HepG2 (cell line): ENCODE measurements at regions not wholly inside any gene's neighbourhood (a gene's known extent, or its start where the extent isn't known, plus 50 kb on each side); places are given as distances from the start of the nearest gene placed in this dataset.

Source experiments
- ATAC-seq: fragments of 200-7000 bp; cut with Tn5 transposase; 3 replicates; pipeline ENCODE4 v1.9.1; 2020; ENCODE audit warnings: mild to moderate bottlenecking, moderate library complexity
- BruUV-seq: library from RNA; stranded (reverse); fragments of 400-500 nt; replicated peaks from 2 replicates; lab custom pipeline; 2021; lab: Mats Ljungman, UMichigan
- CTCF ChIA-PET: fragments of 300-600 bp; formaldehyde crosslinking; extraction: SDS; loops from one replicate; lab custom pipeline; 2021; ENCODE audit warnings: low total read pairs, inconsistent platforms, low intra/inter-chr PET ratio; lab: Yijun Ruan, JAX
- POLR2A ChIA-PET: fragments of 350-600 bp; sonication (Branson Sonifier 250); formaldehyde crosslinking; loops from one replicate; lab custom pipeline; 2020; ENCODE audit warnings: antibody characterized with exemption, inconsistent platforms; lab: Yijun Ruan, JAX
- DNase-seq: peaks from one replicate; pipeline ENCODE4 v3.0.0-alpha.2; 2015; ENCODE audit warnings: low spot score
- FAIRE-seq: peaks from 3 replicates; lab custom pipeline; 2011; peaks lifted over from hg19 to GRCh38; lab: Jason Lieb, UNC
- H2AFZ ChIP-seq: one replicate; pipeline ENCODE4 v1.6.1; 2011; ENCODE audit warnings: low read length, inconsistent platforms
- H3K27ac ChIP-seq: fragments of 300-600 bp; 3 replicates; pipeline ENCODE4 v1.8.0; 2011; ENCODE audit warnings: mixed run types, mild to moderate bottlenecking, mixed read lengths, low read length, inconsistent platforms; ENCODE audit not compliant: insufficient read depth; ENCODE audit errors: extremely low read length
- H3K27me3 ChIP-seq, 2 experiments: fragments of 200-600 bp in 1 of 2; 2 replicates in 1 of 2; 3 replicates in 1 of 2; pipeline versions ENCODE4 v1.6.0 to v1.8.0; 2011; ENCODE audit warnings: low read length in 2 of 2, mild to moderate bottlenecking in 2 of 2, moderate library complexity in 2 of 2, inconsistent platforms in 1 of 2; ENCODE audit not compliant: insufficient read depth in 2 of 2, control insufficient read depth in 1 of 2
- H3K36me3 ChIP-seq, 2 experiments: fragments of 200-600 bp in 1 of 2; replicated peaks in 1 of 2; 2 replicates in 1 of 2; 3 replicates in 1 of 2; pipeline versions ENCODE4 v1.5.1 to v1.8.0; 2011; ENCODE audit warnings: low read length in 2 of 2, inconsistent platforms in 1 of 2; ENCODE audit not compliant: insufficient read depth in 2 of 2, control insufficient read depth in 1 of 2
- H3K4me1 ChIP-seq: 2 replicates; pipeline ENCODE4 v1.5.1; 2012; ENCODE audit warnings: low read length, inconsistent platforms; ENCODE audit not compliant: insufficient read depth
- H3K4me2 ChIP-seq: 2 replicates; pipeline ENCODE4 v1.6.0; 2011; ENCODE audit warnings: low read depth, low read length, inconsistent platforms
- H3K4me3 ChIP-seq, 3 experiments: fragments of 200-600 bp in 1 of 3; sonication (generic), shearing (Covaris generic) in 1 of 3; replicated peaks in 1 of 3; 2 replicates each; pipeline ENCODE4 v1.5.1; 2011 to 2016; ENCODE audit warnings: low read length in 3 of 3, inconsistent platforms in 2 of 3, low read depth in 2 of 3, mild to moderate bottlenecking in 2 of 3, control low read depth in 1 of 3, mixed read lengths in 1 of 3; ENCODE audit not compliant: insufficient read depth in 1 of 3
- H3K79me2 ChIP-seq: one replicate; pipeline ENCODE4 v1.6.1; 2011; ENCODE audit warnings: low read length, inconsistent platforms; ENCODE audit not compliant: insufficient read depth
- H3K9ac ChIP-seq: 2 replicates; pipeline ENCODE4 v1.6.0; 2011; ENCODE audit warnings: mild to moderate bottlenecking, low read depth, low read length, inconsistent platforms; ENCODE audit not compliant: insufficient read depth
- H3K9me3 ChIP-seq: 2 replicates; pipeline ENCODE4 v1.5.1; 2012; ENCODE audit warnings: mild to moderate bottlenecking, low read length
- H4K20me1 ChIP-seq: 2 replicates; pipeline ENCODE4 v1.6.0; 2011; ENCODE audit warnings: inconsistent platforms, mild to moderate bottlenecking, low read length, moderate library complexity; ENCODE audit not compliant: insufficient read depth
- CCDC6 ChIP-seq: sonication (generic); formaldehyde crosslinking; IDR thresholded peaks from 2 replicates; pipeline ENCODE4 v1.8.1; 2022; ENCODE audit warnings: mild to moderate bottlenecking, missing genetic modification reagents, moderate library complexity
- ELF4 ChIP-seq: sonication (generic); formaldehyde crosslinking; IDR thresholded peaks from 2 replicates; pipeline ENCODE4 v1.5.0; 2020; ENCODE audit warnings: missing genetic modification reagents, mild to moderate bottlenecking, moderate library complexity, borderline replicate concordance
- ETV5 ChIP-seq: IDR thresholded peaks from 2 replicates; pipeline ENCODE4 v1.6.1; 2018; ENCODE audit warnings: missing biosample characterization, missing genetic modification reagents, inconsistent platforms, borderline replicate concordance
- HNRNPK ChIP-seq: fragments of 200-400 bp; formaldehyde crosslinking; IDR thresholded peaks from 2 replicates; pipeline ENCODE4 v1.6.1; 2018; ENCODE audit warnings: low read length, low read depth, moderate library complexity, mild to moderate bottlenecking; ENCODE audit not compliant: poor library complexity, severe bottlenecking
- IKZF1 ChIP-seq: fragments of 450-650 bp; IDR thresholded peaks from 2 replicates; pipeline ENCODE4 v1.7.1; 2016
- JDP2 ChIP-seq: sonication (generic); formaldehyde crosslinking; IDR thresholded peaks from 2 replicates; pipeline ENCODE4 v1.8.1; 2022; ENCODE audit warnings: missing genetic modification reagents, borderline replicate concordance
- RAD51 ChIP-seq: fragments of 450-650 bp; IDR thresholded peaks from 2 replicates; pipeline ENCODE4 v1.6.1; 2016; ENCODE audit warnings: borderline replicate concordance
- SAFB2 ChIP-seq: sonication (generic); formaldehyde crosslinking; IDR thresholded peaks from 2 replicates; pipeline ENCODE4 v1.5.1; 2020; ENCODE audit warnings: missing genetic modification reagents, low read depth, mild to moderate bottlenecking, borderline replicate concordance
- SOX13 ChIP-seq, 3 experiments: fragments of 450-650 bp in 1 of 3; sonication (generic) in 1 of 3; formaldehyde crosslinking in 1 of 3; IDR thresholded peaks in 2 of 3; conservative IDR thresholded peaks in 1 of 3; 2 replicates each; pipeline versions ENCODE4 v1.5.0 to v1.6.1; 2016 to 2020; ENCODE audit warnings: antibody characterized with exemption in 1 of 3, mild to moderate bottlenecking in 1 of 3, missing compliant biosample characterization in 1 of 3, missing genetic modification reagents in 1 of 3, moderate library complexity in 1 of 3
- TBP ChIP-seq: sonication (generic); formaldehyde crosslinking; IDR thresholded peaks from 2 replicates; pipeline ENCODE4 v1.5.0; 2020; ENCODE audit warnings: missing genetic modification reagents
- ZBTB21 ChIP-seq: sonication (generic); formaldehyde crosslinking; IDR thresholded peaks from 2 replicates; pipeline ENCODE4 v1.4.0; 2020; ENCODE audit warnings: missing genetic modification reagents
- ZBTB3 ChIP-seq: sonication (generic); formaldehyde crosslinking; IDR thresholded peaks from 2 replicates; pipeline ENCODE4 v1.4.0; 2020; ENCODE audit warnings: low read depth, mild to moderate bottlenecking, moderate library complexity, missing genetic modification reagents, borderline replicate concordance
- ZNF138 ChIP-seq: sonication (generic); formaldehyde crosslinking; IDR thresholded peaks from 2 replicates; pipeline ENCODE4 v1.5.0; 2020; ENCODE audit warnings: mild to moderate bottlenecking, low read depth, missing genetic modification reagents
- ZNF235 ChIP-seq: sonication (generic); formaldehyde crosslinking; IDR thresholded peaks from 2 replicates; pipeline ENCODE4 v1.8.1; 2023; ENCODE audit warnings: mild to moderate bottlenecking, missing genetic modification reagents, borderline replicate concordance
- ZNF263 ChIP-seq: sonication (generic); formaldehyde crosslinking; IDR thresholded peaks from 2 replicates; pipeline ENCODE4 v1.4.0; 2020; ENCODE audit warnings: missing genetic modification reagents
- ZNF33A ChIP-seq: sonication (generic); formaldehyde crosslinking; IDR thresholded peaks from 2 replicates; pipeline ENCODE4 v1.5.1; 2020; ENCODE audit warnings: missing genetic modification reagents, mild to moderate bottlenecking, moderate library complexity, borderline replicate concordance
- ZNF569 ChIP-seq: sonication (generic); formaldehyde crosslinking; IDR thresholded peaks from 2 replicates; pipeline ENCODE4 v1.5.0; 2020; ENCODE audit warnings: mild to moderate bottlenecking, missing genetic modification reagents, moderate library complexity, borderline replicate concordance
- ZNF670 ChIP-seq: sonication (generic); formaldehyde crosslinking; IDR thresholded peaks from 2 replicates; pipeline ENCODE4 v1.8.0; 2022; ENCODE audit warnings: mild to moderate bottlenecking, missing genetic modification reagents, borderline replicate concordance
- ZNF691 ChIP-seq: sonication (generic); formaldehyde crosslinking; IDR thresholded peaks from 2 replicates; pipeline ENCODE4 v1.4.0; 2020; ENCODE audit warnings: missing genetic modification reagents, low read depth, mild to moderate bottlenecking, borderline replicate concordance
- WGBS: methylation state at CpG from one replicate; pipeline ENCODE4 v1.1.6; 2017; ENCODE audit warnings: low lambda C conversion rate; 5-methylcytosine and 5-hydroxymethylcytosine counted together
- in situ Hi-C: cut with HindIII; loops from 2 replicates; pipeline ENCODE4 v1.10.0; 2017; ENCODE audit warnings: low pct_unique_long_range_greater_than_20kb; ENCODE audit not compliant: extremely low pct_ligation_motif_present
- intact Hi-C: fragments of 100-400 bp; cut with micrococcal nuclease; formaldehyde crosslinking; loops from one replicate; pipeline ENCODE4 v1.10.0; 2022; ENCODE audit not compliant: unreplicated experiment

GRCh38 chr1:63041660-63042059, 257.7 kb downstream of the ATG4C start:
- TF ChIP-seq RAD51 (no peak), SAFB2 (no peak), ZNF235 (CRISPR knock-in tag) (no peak), TBP (CRISPR knock-in tag) (no peak), ZBTB3 (no peak), SOX13 (IDR thresholded peaks at IDR 0.05) (no peak), SOX13 (CRISPR knock-in tag; conservative IDR thresholded peaks at IDR 0.05 in 1 of 2, IDR thresholded peaks at IDR 0.05 in 1 of 2) (no peak)

DNA sequence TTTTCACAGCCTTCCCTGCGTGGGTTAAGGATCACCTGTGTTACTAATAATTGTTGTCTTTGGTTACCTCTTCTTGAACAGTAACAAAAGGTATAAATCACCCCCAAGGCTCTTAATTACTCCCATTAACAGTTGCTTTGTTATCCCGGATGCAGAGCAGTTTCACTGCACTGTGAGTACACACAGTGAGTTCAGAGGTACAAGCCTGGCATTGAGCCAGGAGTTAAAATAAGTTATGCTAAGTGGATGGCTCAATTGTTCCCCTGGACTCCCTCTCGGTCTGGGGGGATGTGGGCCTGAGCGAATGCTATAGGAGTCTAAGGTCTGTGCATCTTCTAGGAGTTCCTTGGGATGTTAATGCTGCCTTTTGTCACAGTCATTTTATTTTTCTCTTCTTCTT, 258.3 kb downstream of the ATG4C start:
- Histone ChIP-seq H3K79me2 (no peaks in the 10 kb centered on the region), H4K20me1 (no peaks in the 10 kb centered on the region), H3K27me3 (peaks cover 0 to 3% of the 10 kb centered on the region in 2 experiments; a peak in 1 of 5 replicates), H3K4me1 (0 out of 2 replicates have a peak, but pooled peaks cover 4% of the 10 kb centered on the region), H3K27ac (no peak overlapping the region), H3K9ac (no peak overlapping the region), H3K4me2 (no peak overlapping the region), H3K36me3 (no peaks in the 10 kb centered on the region), H3K4me3 (no peak overlapping the region), H3K9me3 (no peaks in the 10 kb centered on the region), H2AFZ (no peak overlapping the region)
- no TSS peak for BruUV-seq
- in situ Hi-C loops (no loop called here), intact Hi-C loops (no loop called here)
- TF ChIP-seq ZNF138, result no peak
- TF ChIP-seq ZNF670 (CRISPR knock-in tag), result no peak
- no peak for TF ChIP-seq ZNF33A
- no peak for TF ChIP-seq ZNF691 (CRISPR knock-in tag)
- no peak for TF ChIP-seq ZBTB3
- no peak for TF ChIP-seq CCDC6 (CRISPR knock-in tag)
- TF ChIP-seq JDP2 (CRISPR knock-in tag), result no peak
- no peak for TF ChIP-seq ZNF569 (CRISPR knock-in tag)
- no peak for TF ChIP-seq HNRNPK
- TF ChIP-seq ELF4, result no peak
- TF ChIP-seq ZBTB21, result no peak
- no peak for TF ChIP-seq ETV5 (CRISPR knock-in tag)
- TF ChIP-seq IKZF1, result no peak
- no peak for TF ChIP-seq ZNF263 (CRISPR knock-in tag)
- 18% methylated on average over 4 of the region's 4 CpGs for WGBS
- FAIRE-seq (no peak), ATAC-seq (no peak), DNase-seq (no peak)
- CTCF ChIA-PET, result no interaction called here
- POLR2A ChIA-PET, result no interaction called here

More at GRCh38 chr1:63041660-63042059, 257.7 kb downstream of the ATG4C start:
- Histone ChIP-seq H3K9ac (no peak overlapping the region), H3K36me3 (no peaks in the 10 kb centered on the region), H3K4me3 (no peak overlapping the region), H3K9me3 (no peaks in the 10 kb centered on the region), H3K27ac (no peak overlapping the region), H2AFZ (no peak overlapping the region), H4K20me1 (no peaks in the 10 kb centered on the region), H3K4me1 (0 out of 2 replicates have a peak, but pooled peaks cover 4% of the 10 kb centered on the region), H3K79me2 (no peaks in the 10 kb centered on the region), H3K4me2 (no peak overlapping the region), H3K27me3 (peaks cover 0 to 3% of the 10 kb centered on the region in 2 experiments; a peak in 1 of 5 replicates)
- in situ Hi-C loops (no loop called here), intact Hi-C loops (no loop called here)
- WGBS, result 9% methylated on average over 3 of the region's 3 CpGs
- ChIA-PET POLR2A (no interaction called here), CTCF (no interaction called here)
- DNase-seq, result no peak
- FAIRE-seq, result no peak
- BruUV-seq, result no TSS peak
- ATAC-seq, result no peak
